HG02642 (cell line): ENCODE measurements at regions not wholly inside any gene's neighbourhood (a gene's known extent, or its start where the extent isn't known, plus 50 kb on each side); places are given as distances from the start of the nearest gene placed in this dataset.
A peak's percentile ranks its signal among the peaks of the same experiment; 100 is the strongest.

ENCODE experiments used
- ATAC-seq: cut with Tn5 transposase; IDR thresholded peaks from one replicate; pipeline ENCODE4 v1.9.1; 2021; ENCODE audit warnings: mild to moderate bottlenecking; ENCODE audit not compliant: unreplicated experiment, poor library complexity

GRCh38 chr7:41156268-41156667, 546.6 kb downstream of the INHBA start:
- ATAC-seq = no peak

- ATAC-seq = no peak
Observed at GRCh38 chr7:41153268-41153667, 549.6 kb downstream of the INHBA start.

GRCh38 chr7:41152179-41152678, 550.7 kb downstream of the INHBA start:
- no peak for ATAC-seq

GRCh38 chr7:41149576-41149975, 553.3 kb downstream of the INHBA start:
- ATAC-seq = no peak

GRCh38 chr7:41148521-41148951, 554.4 kb downstream of the INHBA start:
- no peak for ATAC-seq

GRCh38 chr7:41147606-41148485, 555.0 kb downstream of the INHBA start:
- ATAC-seq = no peak

GRCh38 chr7:41146429-41146828, 556.5 kb downstream of the INHBA start:
- no peak for ATAC-seq

- ATAC-seq = no peak
Observed at GRCh38 chr7:41145656-41146055, 557.2 kb downstream of the INHBA start.

GRCh38 chr7:41142904-41143473, 559.9 kb downstream of the INHBA start:
- no peak for ATAC-seq

- no peak for ATAC-seq
Observed at GRCh38 chr7:41139789-41140188, 563.1 kb downstream of the INHBA start.

- ATAC-seq = no peak
Observed at GRCh38 chr7:41136551-41136950, 566.3 kb downstream of the INHBA start.

- ATAC-seq = no peak
Observed at GRCh38 chr7:41135511-41135910, 567.4 kb downstream of the INHBA start.

GRCh38 chr7:41134300-41135255, 568.3 kb downstream of the INHBA start:
- peak; percentile 90 for ATAC-seq

- peak; percentile 45 for ATAC-seq
Observed at GRCh38 chr7:41133690-41134299, 569.1 kb downstream of the INHBA start.

GRCh38 chr7:41131956-41132355, 570.9 kb downstream of the INHBA start:
- no peak for ATAC-seq

- ATAC-seq = no peak
Observed at GRCh38 chr7:41130561-41131236, 572.2 kb downstream of the INHBA start.

GRCh38 chr7:41130086-41130485, 572.8 kb downstream of the INHBA start:
- ATAC-seq = no peak

GRCh38 chr7:41125343-41125742, 577.5 kb downstream of the INHBA start:
- no peak for ATAC-seq

GRCh38 chr7:41122256-41122987, 580.5 kb downstream of the INHBA start:
- no peak for ATAC-seq
